Prostate gland (tissue), 2 donors: ENCODE measurements at regions not wholly inside any gene's neighbourhood (a gene's known extent, or its start where the extent isn't known, plus 50 kb on each side); places are given as distances from the start of the nearest gene placed in this dataset.

Experiments used
- CTCF ChIP-seq, 4 experiments: fragments of 200-600 bp in 2 of 4; fragments of 450-650 bp in 2 of 4; sonication (generic) in 2 of 4; IDR thresholded peaks; 1 replicate in 3 of 4; 2 replicates in 1 of 4; pipeline ENCODE4 v1.5.1; 2016 to 2019; ENCODE audit warnings: antibody characterized with exemption in 4 of 4, mild to moderate bottlenecking in 2 of 4, moderate library complexity in 2 of 4
- POLR2A ChIP-seq: fragments of 450-650 bp; IDR thresholded peaks from one replicate; pipeline ENCODE4 v1.6.1; 2016; ENCODE audit warnings: antibody characterized with exemption, mild to moderate bottlenecking

- TF ChIP-seq POLR2A = no peak
- no peak for TF ChIP-seq CTCF (IDR thresholded peaks at IDR 0.05)
Measured at GRCh38 chr9:80086386-80086785, 514.6 kb downstream of the TLE4 start.
